SU-DHL-6 (cell line): ENCODE measurements at regions not wholly inside any gene's neighbourhood (a gene's known extent, or its start where the extent isn't known, plus 50 kb on each side); places are given as distances from the start of the nearest gene placed in this dataset.

ENCODE experiments used
- H2AFZ ChIP-seq: fragments of 200-600 bp; sonication (generic); 2 replicates; pipeline ENCODE4 v1.6.1; 2014; ENCODE audit warnings: low read depth, mild to moderate bottlenecking, moderate library complexity, mixed read lengths, antibody characterized with exemption, low read length; ENCODE audit not compliant: severe bottlenecking
- H3F3A ChIP-seq: fragments of 200-600 bp; shearing (Covaris generic); 2 replicates; pipeline ENCODE4 v1.6.0; 2016; ENCODE audit warnings: antibody characterized with exemption, mild to moderate bottlenecking; ENCODE audit not compliant: insufficient read depth
- H3K27ac ChIP-seq: fragments of 200-600 bp; sonication (generic); 2 replicates; pipeline ENCODE4 v1.5.1; 2016; ENCODE audit warnings: low read depth, mild to moderate bottlenecking, low read length, moderate library complexity, mixed read lengths
- H3K27me3 ChIP-seq: fragments of 200-600 bp; sonication (generic), shearing (Covaris generic); 2 replicates; pipeline ENCODE4 v1.6.0; 2014; ENCODE audit warnings: mild to moderate bottlenecking, low read length
- H3K36me3 ChIP-seq: fragments of 200-600 bp; sonication (generic); 2 replicates; pipeline ENCODE4 v1.6.1; 2014; ENCODE audit warnings: mild to moderate bottlenecking, low read length, mixed read lengths
- H3K4me2 ChIP-seq: fragments of 300-600, 200-600 bp; shearing (Covaris generic), sonication (generic); 2 replicates; pipeline ENCODE4 v1.6.0; 2014; ENCODE audit warnings: low read length, low read depth, mild to moderate bottlenecking; ENCODE audit not compliant: poor library complexity, severe bottlenecking
- H3K4me3 ChIP-seq: fragments of 200-600 bp; sonication (generic); 2 replicates; pipeline ENCODE4 v1.5.1; 2014; ENCODE audit warnings: antibody characterized with exemption, low read length, mild to moderate bottlenecking, mixed read lengths; ENCODE audit not compliant: insufficient read depth, poor library complexity, severe bottlenecking
- H3K79me2 ChIP-seq: fragments of 200-600 bp; sonication (generic); 2 replicates; pipeline ENCODE4 v1.6.1; 2014; ENCODE audit warnings: mild to moderate bottlenecking, low read length, moderate library complexity; ENCODE audit not compliant: insufficient read depth
- H3K9ac ChIP-seq: fragments of 200-600 bp; sonication (generic); 2 replicates; pipeline ENCODE4 v1.7.0; 2014; ENCODE audit warnings: mild to moderate bottlenecking, low read length
- H3K9me2 ChIP-seq: fragments of 200-600 bp; sonication (generic); replicated peaks from 2 replicates; pipeline ENCODE4 v1.6.1; 2014; ENCODE audit warnings: low read length; ENCODE audit not compliant: insufficient read depth
- H3K9me3 ChIP-seq: fragments of 200-600 bp; sonication (generic); 2 replicates; pipeline ENCODE4 v1.6.1; 2014; ENCODE audit warnings: low read length, mixed read lengths; ENCODE audit not compliant: insufficient read depth
- H4K20me1 ChIP-seq: fragments of 200-600 bp; sonication (generic); 2 replicates; pipeline ENCODE4 v1.6.1; 2014; ENCODE audit warnings: low read depth, mild to moderate bottlenecking, antibody characterized with exemption, low read length, moderate library complexity, mixed read lengths
- EZH2phosphoT487 ChIP-seq: fragments of 200-600 bp; sonication (generic), shearing (Covaris generic); conservative IDR thresholded peaks from 2 replicates; pipeline ENCODE4 v1.6.1; 2018; ENCODE audit warnings: mild to moderate bottlenecking, antibody characterized with exemption, low read length, moderate library complexity, mixed read lengths
- TF ChIP-seq, protein P1 (sequence below): fragments of 200-600 bp; sonication (generic); IDR thresholded peaks from one replicate; pipeline ENCODE4 v1.5.1; 2017; ENCODE audit warnings: antibody characterized with exemption, mild to moderate bottlenecking, low read length, moderate library complexity; ENCODE audit not compliant: insufficient read depth, poor library complexity, severe bottlenecking

DNA sequence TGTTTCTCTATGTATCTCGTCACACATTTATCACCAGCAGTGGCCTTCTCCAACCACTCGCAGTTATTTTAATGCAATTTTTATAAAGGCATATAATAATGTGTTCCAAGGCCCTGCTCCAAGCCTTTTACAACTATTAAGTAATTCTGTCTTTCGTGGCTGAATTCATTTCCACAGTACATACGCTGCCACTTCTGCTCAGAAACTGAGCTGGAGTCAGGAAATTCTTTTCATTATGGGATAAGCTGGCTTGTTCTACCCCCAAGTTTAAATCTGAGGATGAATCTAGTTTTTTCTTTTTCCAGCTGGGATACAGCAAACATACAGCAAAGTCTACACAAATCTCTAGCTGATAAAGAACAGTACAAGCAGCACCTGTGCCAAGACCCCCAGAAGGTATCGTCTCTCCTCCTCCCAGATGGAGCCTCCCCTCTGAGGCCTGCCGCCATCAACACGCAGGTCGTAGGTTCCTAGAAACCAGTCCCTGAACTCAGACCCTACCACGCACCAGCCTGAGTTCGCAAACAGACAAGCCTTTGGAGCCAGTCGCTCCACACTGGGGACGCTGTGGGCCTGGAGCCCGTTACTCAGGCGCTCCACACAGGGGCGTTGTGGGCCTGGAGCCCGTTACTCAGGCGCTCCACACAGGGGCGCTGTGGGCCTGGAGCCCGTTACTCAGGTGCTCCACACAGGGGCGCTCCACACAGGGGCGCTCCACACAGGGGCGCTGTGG, 263.5 kb downstream of the THBS2 start:
- Histone ChIP-seq H3K9me2 (no peaks in the 10 kb centered on the region), H4K20me1 (no peaks in the 10 kb centered on the region), H3K36me3 (no peaks in the 10 kb centered on the region), H3F3A (no peaks in the 10 kb centered on the region), H3K79me2 (no peaks in the 10 kb centered on the region), H3K27ac (no peak overlapping the region), H3K9ac (no peak overlapping the region), H3K4me2 (no peak overlapping the region), H2AFZ (no peak overlapping the region), H3K27me3 (no peaks in the 10 kb centered on the region), H3K4me3 (no peak overlapping the region), H3K9me3 (no peaks in the 10 kb centered on the region)
- TF ChIP-seq EZH2phosphoT487, result no peak
- TF ChIP-seq, protein P1, sequence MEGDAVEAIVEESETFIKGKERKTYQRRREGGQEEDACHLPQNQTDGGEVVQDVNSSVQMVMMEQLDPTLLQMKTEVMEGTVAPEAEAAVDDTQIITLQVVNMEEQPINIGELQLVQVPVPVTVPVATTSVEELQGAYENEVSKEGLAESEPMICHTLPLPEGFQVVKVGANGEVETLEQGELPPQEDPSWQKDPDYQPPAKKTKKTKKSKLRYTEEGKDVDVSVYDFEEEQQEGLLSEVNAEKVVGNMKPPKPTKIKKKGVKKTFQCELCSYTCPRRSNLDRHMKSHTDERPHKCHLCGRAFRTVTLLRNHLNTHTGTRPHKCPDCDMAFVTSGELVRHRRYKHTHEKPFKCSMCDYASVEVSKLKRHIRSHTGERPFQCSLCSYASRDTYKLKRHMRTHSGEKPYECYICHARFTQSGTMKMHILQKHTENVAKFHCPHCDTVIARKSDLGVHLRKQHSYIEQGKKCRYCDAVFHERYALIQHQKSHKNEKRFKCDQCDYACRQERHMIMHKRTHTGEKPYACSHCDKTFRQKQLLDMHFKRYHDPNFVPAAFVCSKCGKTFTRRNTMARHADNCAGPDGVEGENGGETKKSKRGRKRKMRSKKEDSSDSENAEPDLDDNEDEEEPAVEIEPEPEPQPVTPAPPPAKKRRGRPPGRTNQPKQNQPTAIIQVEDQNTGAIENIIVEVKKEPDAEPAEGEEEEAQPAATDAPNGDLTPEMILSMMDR, result no peak

DNA sequence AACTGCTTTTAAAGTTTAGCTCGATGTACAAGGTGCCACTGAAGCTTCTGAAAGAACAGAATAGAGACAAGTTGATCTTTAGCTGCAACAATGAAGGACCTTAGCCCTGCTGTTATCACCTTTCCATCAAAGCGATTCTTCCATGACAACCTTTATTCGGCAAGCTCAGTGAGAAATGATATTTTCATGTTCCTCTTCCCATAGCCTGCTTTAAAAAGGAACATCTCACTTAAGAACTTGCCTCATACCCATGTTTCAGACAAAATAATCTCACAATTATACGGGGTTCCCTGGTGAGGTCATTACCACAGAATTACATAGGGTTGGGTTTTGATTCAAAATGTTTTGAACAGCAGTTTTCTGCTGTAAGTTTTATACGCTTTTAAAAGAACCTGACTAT, 264.2 kb downstream of the THBS2 start:
- H3K36me3 ChIP-seq, result no peaks in the 10 kb centered on the region
- H3K27ac ChIP-seq, result no peak overlapping the region
- H3K27me3 ChIP-seq, result no peaks in the 10 kb centered on the region
- H3K9me3 ChIP-seq, result no peaks in the 10 kb centered on the region
- no peak for TF ChIP-seq EZH2phosphoT487
- TF ChIP-seq, protein P1, result no peak
- no peak overlapping the region for H3K4me3 ChIP-seq
- no peaks in the 10 kb centered on the region for H3K9me2 ChIP-seq
- H3K9ac ChIP-seq, result no peak overlapping the region
- no peaks in the 10 kb centered on the region for H3K79me2 ChIP-seq
- H3K4me2 ChIP-seq, result no peak overlapping the region
- H3F3A ChIP-seq, result no peaks in the 10 kb centered on the region
- H2AFZ ChIP-seq, result no peak overlapping the region
- no peaks in the 10 kb centered on the region for H4K20me1 ChIP-seq

DNA sequence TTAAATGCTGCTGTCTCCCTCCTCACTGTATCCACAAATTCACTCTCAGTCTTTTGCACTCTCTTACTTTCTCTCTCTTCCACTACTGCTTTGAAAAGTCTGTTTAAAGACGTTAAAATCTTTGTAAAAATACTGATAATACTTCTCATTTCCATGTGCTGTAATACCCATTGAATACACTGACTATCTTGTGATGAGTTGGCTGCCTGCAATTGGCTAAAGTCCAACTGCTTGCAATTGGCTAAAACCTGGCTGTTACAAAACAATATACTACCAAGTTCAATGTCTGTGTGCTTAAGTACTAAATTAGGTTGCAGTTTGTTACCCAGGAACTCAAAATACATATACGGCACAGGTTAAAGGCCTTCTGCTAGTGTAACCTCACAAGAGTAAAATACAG, 264.8 kb downstream of the THBS2 start:
- TF ChIP-seq EZH2phosphoT487, result no peak
- TF ChIP-seq, protein P1, result no peak
- no peaks in the 10 kb centered on the region for H3K36me3 ChIP-seq
- no peak overlapping the region for H2AFZ ChIP-seq
- H3K27me3 ChIP-seq, result no peaks in the 10 kb centered on the region
- no peaks in the 10 kb centered on the region for H3K9me2 ChIP-seq
- H3K27ac ChIP-seq, result no peak overlapping the region
- no peaks in the 10 kb centered on the region for H3K9me3 ChIP-seq
- no peak overlapping the region for H3K9ac ChIP-seq
- H4K20me1 ChIP-seq, result no peaks in the 10 kb centered on the region
- H3F3A ChIP-seq, result no peaks in the 10 kb centered on the region
- no peak overlapping the region for H3K4me2 ChIP-seq
- no peaks in the 10 kb centered on the region for H3K79me2 ChIP-seq
- H3K4me3 ChIP-seq, result no peak overlapping the region
